ENCODE measurements at regions not wholly inside any gene's neighbourhood (a gene's known extent, or its start where the extent isn't known, plus 50 kb on each side); places are given as distances from the start of the nearest gene placed in this dataset.

GRCh38 chr2:217151509-217152206, 291.8 kb upstream of the TNP1 start:
- in situ Hi-C loops (cut with HindIII; ENCODE audit: low pct_ligation_motif_present, low pct_unique_long_range_greater_than_20kb, low sequenced_read_pairs) = loop anchor here (25.0 kb wide), 1 partner anchor 439 kb away; no protein-coding TSS in a partner anchor
- DNase-seq = no peak

- in situ Hi-C loops (cut with HindIII; ENCODE audit: low pct_ligation_motif_present, low pct_unique_long_range_greater_than_20kb, low sequenced_read_pairs) = loop anchor here (25.0 kb wide), 1 partner anchor 438 kb away; no protein-coding TSS in a partner anchor
- no peak for DNase-seq
Observed at GRCh38 chr2:217150236-217150635, 290.4 kb upstream of the TNP1 start.

GRCh38 chr2:217149087-217149660, 289.3 kb upstream of the TNP1 start:
- no peak for DNase-seq
- in situ Hi-C loops (cut with HindIII; ENCODE audit: low pct_ligation_motif_present, low pct_unique_long_range_greater_than_20kb, low sequenced_read_pairs) = no loop called here

- in situ Hi-C loops (cut with HindIII; ENCODE audit: low pct_ligation_motif_present, low pct_unique_long_range_greater_than_20kb, low sequenced_read_pairs) = no loop called here
- DNase-seq = no peak
Observed at GRCh38 chr2:217147818-217148217, 288.0 kb upstream of the TNP1 start.

- in situ Hi-C loops (cut with HindIII; ENCODE audit: low pct_ligation_motif_present, low pct_unique_long_range_greater_than_20kb, low sequenced_read_pairs) = no loop called here
- no peak for DNase-seq
Observed at GRCh38 chr2:217146956-217147355, 287.1 kb upstream of the TNP1 start.

GRCh38 chr2:217142649-217143266, 282.9 kb upstream of the TNP1 start:
- DNase-seq = peak; percentile 39
- in situ Hi-C loops (cut with HindIII; ENCODE audit: low pct_ligation_motif_present, low pct_unique_long_range_greater_than_20kb, low sequenced_read_pairs) = no loop called here

- in situ Hi-C loops (cut with HindIII; ENCODE audit: low pct_ligation_motif_present, low pct_unique_long_range_greater_than_20kb, low sequenced_read_pairs) = no loop called here
- no peak for DNase-seq
Observed at GRCh38 chr2:217138284-217138683, 278.4 kb upstream of the TNP1 start.

GRCh38 chr2:217127744-217128143, 267.9 kb upstream of the TNP1 start:
- no peak for DNase-seq
- in situ Hi-C loops (cut with HindIII; ENCODE audit: low pct_ligation_motif_present, low pct_unique_long_range_greater_than_20kb, low sequenced_read_pairs) = no loop called here

GRCh38 chr2:217125014-217125413, 265.1 kb upstream of the TNP1 start:
- in situ Hi-C loops (cut with HindIII; ENCODE audit: low pct_ligation_motif_present, low pct_unique_long_range_greater_than_20kb, low sequenced_read_pairs) = no loop called here
- no peak for DNase-seq

GRCh38 chr2:217124050-217124449, 264.2 kb upstream of the TNP1 start:
- DNase-seq = no peak
- in situ Hi-C loops (cut with HindIII; ENCODE audit: low pct_ligation_motif_present, low pct_unique_long_range_greater_than_20kb, low sequenced_read_pairs) = no loop called here

- in situ Hi-C loops (cut with HindIII; ENCODE audit: low pct_ligation_motif_present, low pct_unique_long_range_greater_than_20kb, low sequenced_read_pairs) = no loop called here
- no peak for DNase-seq
Observed at GRCh38 chr2:217121565-217121964, 261.7 kb upstream of the TNP1 start.

- DNase-seq = no peak
- in situ Hi-C loops (cut with HindIII; ENCODE audit: low pct_ligation_motif_present, low pct_unique_long_range_greater_than_20kb, low sequenced_read_pairs) = no loop called here
Observed at GRCh38 chr2:217120429-217120828, 260.6 kb upstream of the TNP1 start.

- no peak for DNase-seq
- in situ Hi-C loops (cut with HindIII; ENCODE audit: low pct_ligation_motif_present, low pct_unique_long_range_greater_than_20kb, low sequenced_read_pairs) = no loop called here
Observed at GRCh38 chr2:217118559-217119284, 258.9 kb upstream of the TNP1 start.

- no peak for DNase-seq
- in situ Hi-C loops (cut with HindIII; ENCODE audit: low pct_ligation_motif_present, low pct_unique_long_range_greater_than_20kb, low sequenced_read_pairs) = no loop called here
Observed at GRCh38 chr2:217117523-217117922, 257.7 kb upstream of the TNP1 start.

GRCh38 chr2:217116610-217117009, 256.7 kb upstream of the TNP1 start:
- DNase-seq = no peak
- in situ Hi-C loops (cut with HindIII; ENCODE audit: low pct_ligation_motif_present, low pct_unique_long_range_greater_than_20kb, low sequenced_read_pairs) = no loop called here

- in situ Hi-C loops (cut with HindIII; ENCODE audit: low pct_ligation_motif_present, low pct_unique_long_range_greater_than_20kb, low sequenced_read_pairs) = no loop called here
Observed at GRCh38 chr2:217114117-217114516, 254.3 kb upstream of the TNP1 start.

GRCh38 chr2:217113491-217113890, 253.6 kb upstream of the TNP1 start:
- no peak for DNase-seq
- in situ Hi-C loops (cut with HindIII; ENCODE audit: low pct_ligation_motif_present, low pct_unique_long_range_greater_than_20kb, low sequenced_read_pairs) = no loop called here

More at GRCh38 chr2:217114117-217114516, 254.3 kb upstream of the TNP1 start:
- DNase-seq = no peak

GRCh38 chr2:217110550-217110949, 250.7 kb upstream of the TNP1 start:
- in situ Hi-C loops (cut with HindIII; ENCODE audit: low pct_ligation_motif_present, low pct_unique_long_range_greater_than_20kb, low sequenced_read_pairs) = no loop called here
- DNase-seq = no peak

- in situ Hi-C loops (cut with HindIII; ENCODE audit: low pct_ligation_motif_present, low pct_unique_long_range_greater_than_20kb, low sequenced_read_pairs) = no loop called here
- DNase-seq = no peak
Observed at GRCh38 chr2:217108575-217109027, 248.7 kb upstream of the TNP1 start.

Measured in ACHN (cell line).